ENCODE measurements at regions not wholly inside any gene's neighbourhood (a gene's known extent, or its start where the extent isn't known, plus 50 kb on each side); places are given as distances from the start of the nearest gene placed in this dataset.
"Not testable (repeated sequence)": the region's sequence is repeated elsewhere in the genome, so short reads cannot be mapped to it uniquely, and the experiment has no call there.

- Histone ChIP-seq H3K4me1 (ENCODE audit: insufficient read depth, low read length, severe bottlenecking) (no peaks in the 10 kb centered on the region), H3K9ac (ENCODE audit: low read length) (no peak overlapping the region), H3K27me3 (ENCODE audit: insufficient read depth, low read length) (no peaks in the 10 kb centered on the region), H3K9me3 (ENCODE audit: low read length) (no peaks in the 10 kb centered on the region), H4K20me1 (ENCODE audit: insufficient read depth, low read length) (no peaks in the 10 kb centered on the region), H3K36me3 (ENCODE audit: insufficient read depth, low read length) (no peaks in the 10 kb centered on the region), H3K9me2 (ENCODE audit: low read depth, low read length) (no peaks in the 10 kb centered on the region), H3F3A (ENCODE audit: insufficient read depth, low read length) (no peaks in the 10 kb centered on the region), H3K4me3 (ENCODE audit: low read depth, low read length, poor library complexity, severe bottlenecking) (no peak overlapping the region), H3K79me2 (ENCODE audit: insufficient read depth, low read length) (no peaks in the 10 kb centered on the region), H3K4me2 (ENCODE audit: low read length) (no peak overlapping the region), H2AFZ (ENCODE audit: low read length) (no peak overlapping the region), H3K27ac (ENCODE audit: low read depth, low read length, poor library complexity, severe bottlenecking) (no peak overlapping the region)
- no peak for TF ChIP-seq CTCF (IDR thresholded peaks at IDR 0.05; ENCODE audit: low read length)
- no peak for TF ChIP-seq EZH2 (IDR thresholded peaks at IDR 0.05; ENCODE audit: borderline replicate concordance, low read length)
These were observed 67.8 kb upstream of the DNAJC1 start for GRCh38 chr10:22071332-22071731.

DNA sequence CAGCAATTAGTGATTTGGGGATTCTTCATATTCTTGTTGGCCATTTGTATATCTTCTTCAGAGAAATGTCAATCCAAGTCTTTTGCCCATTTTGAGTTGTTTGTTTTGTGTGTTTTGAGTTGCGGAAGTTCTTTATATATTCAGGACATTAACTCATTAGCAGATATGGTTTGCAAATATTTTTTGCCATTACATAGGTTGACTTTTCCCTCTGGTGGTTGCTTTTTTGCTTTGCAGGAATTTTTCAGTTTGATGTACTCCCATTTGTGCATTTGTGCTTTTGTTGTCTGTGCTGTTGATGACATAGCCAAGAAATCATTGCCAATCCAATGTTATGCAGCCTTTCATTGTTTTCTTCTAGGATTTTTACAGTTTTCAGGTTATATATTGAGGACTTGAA lies 63.6 kb upstream of the DNAJC1 start:
- Histone ChIP-seq H3K9ac (ENCODE audit: low read length) (no peak overlapping the region), H3K4me3 (ENCODE audit: low read depth, low read length, poor library complexity, severe bottlenecking) (no peak overlapping the region), H3K9me2 (ENCODE audit: low read depth, low read length) (no peaks in the 10 kb centered on the region), H3K79me2 (ENCODE audit: insufficient read depth, low read length) (no peaks in the 10 kb centered on the region), H4K20me1 (ENCODE audit: insufficient read depth, low read length) (no peaks in the 10 kb centered on the region), H2AFZ (ENCODE audit: low read length) (no peak overlapping the region), H3K4me1 (ENCODE audit: insufficient read depth, low read length, severe bottlenecking) (no peaks in the 10 kb centered on the region), H3K36me3 (ENCODE audit: insufficient read depth, low read length) (no peaks in the 10 kb centered on the region), H3K27ac (ENCODE audit: low read depth, low read length, poor library complexity, severe bottlenecking) (no peak overlapping the region), H3K27me3 (ENCODE audit: insufficient read depth, low read length) (no peaks in the 10 kb centered on the region), H3K4me2 (ENCODE audit: low read length) (no peak overlapping the region), H3K9me3 (ENCODE audit: low read length) (no peaks in the 10 kb centered on the region), H3F3A (ENCODE audit: insufficient read depth, low read length) (no peaks in the 10 kb centered on the region)
- TF ChIP-seq EZH2 (IDR thresholded peaks at IDR 0.05; ENCODE audit: borderline replicate concordance, low read length) (no peak), CTCF (IDR thresholded peaks at IDR 0.05; ENCODE audit: low read length) (no peak)

- H2AFZ ChIP-seq (ENCODE audit: low read length); H3K79me2 ChIP-seq (ENCODE audit: insufficient read depth, low read length); H3K27ac ChIP-seq (ENCODE audit: low read depth, low read length, poor library complexity, severe bottlenecking); H3K9me3 ChIP-seq (ENCODE audit: low read length); H3K27me3 ChIP-seq (ENCODE audit: insufficient read depth, low read length); H3K4me2 ChIP-seq (ENCODE audit: low read length); H3K4me3 ChIP-seq (ENCODE audit: low read depth, low read length, poor library complexity, severe bottlenecking); H3K9ac ChIP-seq (ENCODE audit: low read length); H3K36me3 ChIP-seq (ENCODE audit: insufficient read depth, low read length); H3K4me1 ChIP-seq (ENCODE audit: insufficient read depth, low read length, severe bottlenecking); H4K20me1 ChIP-seq (ENCODE audit: insufficient read depth, low read length); H3K9me2 ChIP-seq (ENCODE audit: low read depth, low read length); H3F3A ChIP-seq (ENCODE audit: insufficient read depth, low read length): not testable (repeated sequence)
These were observed 57.5 kb upstream of the DNAJC1 start for GRCh38 chr10:22060984-22061383.

DNA sequence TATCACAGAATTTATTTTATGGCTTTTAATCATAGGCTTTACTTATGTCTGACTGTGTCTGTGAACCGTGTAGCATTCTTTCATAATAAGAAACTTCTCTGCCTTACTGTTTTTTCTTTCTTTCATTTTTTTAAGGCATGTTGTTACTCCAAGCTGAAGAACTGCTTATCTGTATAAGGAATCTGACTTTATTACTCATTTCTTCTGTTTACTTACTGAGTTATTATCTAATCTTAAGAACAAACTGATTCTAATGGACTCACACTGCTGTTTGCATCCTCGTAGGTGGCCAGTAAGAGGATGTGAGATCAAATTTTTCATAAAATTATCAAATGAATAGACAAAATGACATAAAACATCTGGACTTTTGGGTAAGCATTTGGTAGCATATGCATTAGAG lies 54.7 kb upstream of the DNAJC1 start:
- H4K20me1 ChIP-seq (ENCODE audit: insufficient read depth, low read length) = no peaks in the 10 kb centered on the region
- no peaks in the 10 kb centered on the region for H3K36me3 ChIP-seq (ENCODE audit: insufficient read depth, low read length)
- H3K4me3 ChIP-seq (ENCODE audit: low read depth, low read length, poor library complexity, severe bottlenecking) = no peak overlapping the region
- no peak for TF ChIP-seq EZH2 (IDR thresholded peaks at IDR 0.05; ENCODE audit: borderline replicate concordance, low read length)
- no peak for TF ChIP-seq CTCF (IDR thresholded peaks at IDR 0.05; ENCODE audit: low read length)
- no peak overlapping the region for H2AFZ ChIP-seq (ENCODE audit: low read length)
- H3K79me2 ChIP-seq (ENCODE audit: insufficient read depth, low read length) = no peaks in the 10 kb centered on the region
- H3K27ac ChIP-seq (ENCODE audit: low read depth, low read length, poor library complexity, severe bottlenecking) = no peak overlapping the region
- no peaks in the 10 kb centered on the region for H3K4me1 ChIP-seq (ENCODE audit: insufficient read depth, low read length, severe bottlenecking)
- no peaks in the 10 kb centered on the region for H3K9me2 ChIP-seq (ENCODE audit: low read depth, low read length)
- H3K9me3 ChIP-seq (ENCODE audit: low read length) = no peaks in the 10 kb centered on the region
- H3K27me3 ChIP-seq (ENCODE audit: insufficient read depth, low read length) = no peaks in the 10 kb centered on the region
- H3K9ac ChIP-seq (ENCODE audit: low read length) = no peak overlapping the region
- H3K4me2 ChIP-seq (ENCODE audit: low read length) = no peak overlapping the region
- no peaks in the 10 kb centered on the region for H3F3A ChIP-seq (ENCODE audit: insufficient read depth, low read length)

Data from OCI-LY1 (cell line).